K562 (cell line): ENCODE measurements at regions not wholly inside any gene's neighbourhood (a gene's known extent, or its start where the extent isn't known, plus 50 kb on each side); places are given as distances from the start of the nearest gene placed in this dataset.

Experiments used
- ATAC-seq: fragments of 200-7000 bp; cut with Tn5 transposase; 3 replicates; pipeline ENCODE4 v1.9.1; 2020; ENCODE audit warnings: moderate library complexity
- BruUV-seq: library from RNA; stranded (reverse); fragments of 400-500 nt; replicated peaks from 2 replicates; lab custom pipeline; 2021; lab: Mats Ljungman, UMichigan
- CTCF ChIA-PET: fragments of 300-600 bp; formaldehyde crosslinking; extraction: SDS; loops from one replicate; lab custom pipeline; 2021; ENCODE audit warnings: low intra/inter-chr PET ratio; lab: Yijun Ruan, JAX
- POLR2A ChIA-PET: fragments of 300-600, 350-650 bp; sonication (Branson Sonifier 250); formaldehyde crosslinking; extraction: SDS; loops from one replicate; lab custom pipeline; 2021; ENCODE audit warnings: antibody characterized with exemption, inconsistent platforms; lab: Yijun Ruan, JAX
- DNase-seq, 4 experiments: peaks; one replicate each; pipeline versions ENCODE4 v3.0.0 to v3.0.0-alpha.2; 2011 to 2018; ENCODE audit warnings: low spot score in 3 of 4, mixed read lengths in 3 of 4; ENCODE audit errors: extremely low read depth in 1 of 4
- FAIRE-seq: peaks from 2 replicates; lab custom pipeline; 2011; peaks lifted over from hg19 to GRCh38; lab: Jason Lieb, UNC
- H2AFZ ChIP-seq: 2 replicates; pipeline ENCODE4 v1.6.0; 2011; ENCODE audit warnings: low read depth, low read length, control low read depth, inconsistent platforms
- H3K27ac ChIP-seq: fragments of 200-600 bp; 3 replicates; pipeline ENCODE4 v1.8.0; 2011; ENCODE audit warnings: low read depth, mild to moderate bottlenecking, control low read depth, inconsistent platforms, low read length, moderate library complexity, mixed read lengths; ENCODE audit errors: extremely low read depth
- H3K27me3 ChIP-seq, 2 experiments: fragments of 300-600 bp in 1 of 2; 2 replicates in 1 of 2; 3 replicates in 1 of 2; pipeline versions ENCODE4 v1.6.0 to v1.8.0; 2011; ENCODE audit warnings: inconsistent platforms in 2 of 2, low read length in 2 of 2, mild to moderate bottlenecking in 1 of 2, mixed read lengths in 1 of 2, moderate library complexity in 1 of 2; ENCODE audit not compliant: control insufficient read depth in 2 of 2, insufficient read depth in 2 of 2
- H3K36me3 ChIP-seq: fragments of 300-600 bp; 3 replicates; pipeline ENCODE4 v1.8.0; 2011; ENCODE audit warnings: mild to moderate bottlenecking, low read length, inconsistent platforms; ENCODE audit not compliant: control insufficient read depth, insufficient read depth
- H3K4me1 ChIP-seq, 2 experiments: fragments of 200-600 bp in 1 of 2; replicated peaks in 1 of 2; 2 replicates in 1 of 2; 3 replicates in 1 of 2; pipeline versions ENCODE4 v1.5.1 to v1.8.0; 2011; ENCODE audit warnings: inconsistent platforms in 2 of 2, low read length in 2 of 2, mild to moderate bottlenecking in 1 of 2, mixed read lengths in 1 of 2, moderate library complexity in 1 of 2; ENCODE audit not compliant: control insufficient read depth in 2 of 2, insufficient read depth in 2 of 2
- H3K4me2 ChIP-seq: 2 replicates; pipeline ENCODE4 v1.6.1; 2011; ENCODE audit warnings: low read length, control low read depth, inconsistent platforms, mixed read lengths; ENCODE audit not compliant: insufficient read depth
- H3K4me3 ChIP-seq: fragments of 200-600 bp; sonication (generic), shearing (Covaris generic); 2 replicates; pipeline ENCODE4 v1.5.1; 2016; ENCODE audit warnings: control low read depth, inconsistent platforms
- H3K79me2 ChIP-seq: fragments of 200-600 bp; 3 replicates; pipeline ENCODE4 v1.8.0; 2011; ENCODE audit warnings: low read length, inconsistent platforms; ENCODE audit not compliant: control insufficient read depth, insufficient read depth
- H3K9ac ChIP-seq, 2 experiments: 2 replicates each; pipeline versions ENCODE4 v1.6.0 to v1.6.1; 2011; ENCODE audit warnings: low read depth in 2 of 2, low read length in 2 of 2, control low read depth in 1 of 2, inconsistent platforms in 1 of 2, mild to moderate bottlenecking in 1 of 2, mixed read lengths in 1 of 2; ENCODE audit not compliant: insufficient read depth in 1 of 2
- H3K9me1 ChIP-seq: one replicate; pipeline ENCODE4 v1.6.0; 2011; ENCODE audit warnings: inconsistent platforms, mild to moderate bottlenecking, low read length, moderate library complexity; ENCODE audit not compliant: control insufficient read depth, insufficient read depth
- H3K9me3 ChIP-seq: replicated peaks from 2 replicates; pipeline ENCODE4 v1.5.1; 2011; ENCODE audit warnings: low read depth, low read length, inconsistent platforms; ENCODE audit not compliant: control insufficient read depth, insufficient read depth
- H4K20me1 ChIP-seq: replicated peaks from 2 replicates; pipeline ENCODE4 v1.6.1; 2011; ENCODE audit warnings: low read length, inconsistent platforms, mixed read lengths; ENCODE audit not compliant: control insufficient read depth, insufficient read depth
- ATF3 ChIP-seq, 2 experiments: fragments of 450-650 bp in 1 of 2; sonication (generic) in 1 of 2; formaldehyde crosslinking in 1 of 2; IDR thresholded peaks in 1 of 2; conservative IDR thresholded peaks in 1 of 2; 2 replicates each; pipeline versions ENCODE4 v1.6.1 to v1.8.1; 2016 to 2023; ENCODE audit warnings: mild to moderate bottlenecking in 2 of 2, moderate library complexity in 2 of 2, inconsistent platforms in 1 of 2, missing genetic modification reagents in 1 of 2
- CEBPG ChIP-seq, 3 experiments: fragments of 200-800 bp in 1 of 3; sonication (Bioruptor generic) in 1 of 3; sonication (generic) in 1 of 3; formaldehyde crosslinking in 1 of 3; IDR thresholded peaks in 2 of 3; conservative IDR thresholded peaks in 1 of 3; 2 replicates each; pipeline versions ENCODE4 v1.6.1 to v1.8.0; 2016 to 2022; ENCODE audit warnings: missing compliant biosample characterization in 2 of 3, missing genetic modification characterization in 2 of 3, mild to moderate bottlenecking in 1 of 3, missing genetic modification reagents in 1 of 3
- JUND ChIP-seq, 2 experiments: IDR thresholded peaks; 2 replicates in 1 of 2; 3 replicates in 1 of 2; pipeline ENCODE4 v1.6.1; 2011; ENCODE audit warnings: borderline replicate concordance in 2 of 2, low read depth in 2 of 2, low read length in 2 of 2, improper control_type of control experiment in 1 of 2, missing biosample characterization in 1 of 2, missing genetic modification characterization in 1 of 2, missing genetic modification reagents in 1 of 2
- NFXL1 ChIP-seq: fragments of 450-650 bp; formaldehyde crosslinking; IDR thresholded peaks from 2 replicates; pipeline ENCODE4 v1.4.0; 2021; ENCODE audit warnings: mild to moderate bottlenecking
- ZNF232 ChIP-seq: sonication (generic); formaldehyde crosslinking; IDR thresholded peaks from 2 replicates; pipeline ENCODE4 v1.8.0; 2022; ENCODE audit warnings: mild to moderate bottlenecking, missing genetic modification reagents
- WGBS: fragments of 100-300 bp; shearing (Covaris generic); methylation state at CpG from one replicate; pipeline ENCODE4 v1.1.6; 2016; ENCODE audit warnings: low coverage, mixed read lengths; ENCODE audit not compliant: insufficient coverage; ENCODE audit errors: missing lambda C conversion rate; 5-methylcytosine and 5-hydroxymethylcytosine counted together
- in situ Hi-C: fragments of 300-500 bp; cut with MboI; formaldehyde crosslinking; loops from 4 replicates; pipeline ENCODE4 v1.15.0; 2018; ENCODE audit warnings: inconsistent platforms, mixed read lengths
- intact Hi-C: fragments of 100-400 bp; cut with micrococcal nuclease; formaldehyde crosslinking; loops from 2 replicates; pipeline ENCODE4 v1.14.2; 2022

GRCh38 chr15:95281470-95281869 lies 1049.0 kb upstream of the NR2F2 start:
- BruUV-seq: no TSS peak
- H3K4me3 ChIP-seq: no peak overlapping the region
- no peaks in the 10 kb centered on the region for H4K20me1 ChIP-seq
- peaks cover 3 to 4% of the 10 kb centered on the region in 2 experiments; a peak in 2 of 5 replicates for H3K27me3 ChIP-seq
- WGBS: 0% methylated on average over 2 of the region's 2 CpGs
- no peak overlapping the region for H2AFZ ChIP-seq
- in situ Hi-C loops: no loop called here
- no peaks in the 10 kb centered on the region for H3K9me1 ChIP-seq
- CTCF ChIA-PET: no interaction called here
- intact Hi-C loops: loop anchor here (10.0 kb wide), 1 partner anchor 1053 kb away; the partner anchor contains the start of gene NR2F2
- POLR2A ChIA-PET: no interaction called here
- no peaks in the 10 kb centered on the region for H3K79me2 ChIP-seq
- no peaks in the 10 kb centered on the region for H3K36me3 ChIP-seq
- DNase-seq (no peak), FAIRE-seq (no peak), ATAC-seq (no peak)
- H3K9me3 ChIP-seq: no peaks in the 10 kb centered on the region
- H3K9ac ChIP-seq: no peak overlapping the region
- no peak overlapping the region for H3K27ac ChIP-seq
- H3K4me2 ChIP-seq: no peak overlapping the region
- TF ChIP-seq ATF3 (IDR thresholded peaks at IDR 0.05) (peak; percentile 20), ATF3 (CRISPR knock-in tag; conservative IDR thresholded peaks at IDR 0.05) (no peak), ZNF232 (CRISPR knock-in tag) (no peak), NFXL1 (CRISPR knock-in tag) (no peak), CEBPG (CRISPR knock-in tag; IDR thresholded peaks at IDR 0.05) (no peak), CEBPG (tag; conservative IDR thresholded peaks at IDR 0.05 in 1 of 2, IDR thresholded peaks at IDR 0.05 in 1 of 2) (0 out of 4 replicates have a peak, but pooled peaks of 1 of the 2 experiments have one; percentile 23), JUND (IDR thresholded peaks at IDR 0.05; ENCODE audit: borderline replicate concordance, low read depth, low read length) (no peak), JUND (tag; IDR thresholded peaks at IDR 0.05; ENCODE audit: borderline replicate concordance, low read depth, low read length) (peak; percentile 12; the same call in 1 of the 3 replicates)
- no peaks in the 10 kb centered on the region for H3K4me1 ChIP-seq
